GM08714 (cell line): ENCODE measurements at regions not wholly inside any gene's neighbourhood (a gene's known extent, or its start where the extent isn't known, plus 50 kb on each side); places are given as distances from the start of the nearest gene placed in this dataset.

Source experiments
- H3K4me3 ChIP-seq: fragments of 200-500 bp; sonication (Bioruptor generic); 2 replicates; pipeline ENCODE4 v1.5.1; 2014; ENCODE audit warnings: mild to moderate bottlenecking, low read length, inconsistent platforms
- ZNF274 ChIP-seq: IDR thresholded peaks from 2 replicates; pipeline ENCODE4 v1.6.1; 2012; ENCODE audit warnings: mild to moderate bottlenecking, low read depth, low read length

DNA sequence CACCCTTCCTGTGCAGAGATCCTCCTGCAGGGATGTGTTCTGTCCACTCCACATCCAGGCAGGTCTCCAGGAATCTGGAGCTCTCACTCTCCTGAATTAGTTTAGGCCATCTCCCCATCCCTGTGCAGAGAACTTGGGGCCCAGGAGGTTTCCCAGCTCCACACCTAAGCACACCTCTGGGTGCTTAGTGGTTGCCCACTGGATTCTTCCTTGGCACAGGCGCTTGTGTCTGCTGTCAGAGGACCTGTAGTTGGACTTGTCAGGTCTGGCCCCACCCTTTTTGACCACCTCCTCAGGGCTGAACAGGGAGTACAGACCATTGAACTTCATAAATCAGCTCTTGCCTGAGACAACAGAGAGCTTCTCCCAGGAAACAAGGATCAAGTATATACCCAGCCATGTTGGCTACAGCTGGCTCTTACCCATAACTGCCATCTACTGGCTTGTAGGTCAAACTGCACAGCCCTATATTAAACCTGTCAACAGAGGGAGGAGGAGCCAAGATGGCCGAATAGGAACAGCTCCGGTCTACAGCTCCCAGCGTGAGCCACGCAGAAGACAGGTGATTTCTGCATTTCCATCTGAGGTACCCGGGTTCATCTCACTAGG is 275.5 kb downstream of the PPARGC1A start:
- no peak overlapping the region for H3K4me3 ChIP-seq
- no peak for TF ChIP-seq ZNF274

DNA sequence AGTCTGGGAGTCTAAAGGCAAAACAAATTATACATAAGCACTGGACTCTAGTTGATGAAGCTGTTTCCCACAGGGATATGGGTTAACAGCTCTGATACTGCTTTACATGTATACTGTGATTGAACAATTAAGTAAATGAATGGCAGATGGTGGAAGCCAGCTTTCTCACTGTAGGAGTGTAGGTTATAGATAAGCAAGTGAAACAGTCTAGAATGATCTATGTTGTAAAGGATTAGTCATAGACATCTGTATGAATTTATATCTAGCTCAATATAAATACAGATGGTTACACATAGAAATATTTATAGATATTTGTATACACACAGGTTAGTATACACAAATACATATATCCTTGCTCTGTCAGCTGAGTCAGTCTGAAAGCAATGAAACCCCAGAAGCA is 276.1 kb downstream of the PPARGC1A start:
- no peak overlapping the region for H3K4me3 ChIP-seq
- no peak for TF ChIP-seq ZNF274

DNA sequence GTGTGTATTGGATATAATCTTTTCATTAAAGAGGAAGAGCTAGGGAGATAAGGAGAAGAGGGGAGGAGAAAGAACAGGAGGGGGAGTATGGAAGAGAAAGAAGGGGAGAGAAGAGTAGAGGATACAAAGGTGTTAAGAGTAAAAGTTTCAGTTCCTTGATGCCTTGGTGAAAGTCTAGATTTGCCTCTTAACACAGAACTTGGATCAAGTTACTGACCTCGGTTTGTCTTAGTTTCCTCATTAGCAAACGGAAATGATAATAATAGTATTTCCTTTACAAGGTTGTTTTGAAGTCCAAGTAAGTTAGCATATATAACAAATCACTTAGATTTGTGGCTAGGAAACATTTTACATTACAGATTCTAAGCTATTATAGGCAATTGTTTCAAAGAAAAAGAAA is 287.1 kb downstream of the PPARGC1A start:
- no peak for TF ChIP-seq ZNF274
- no peak overlapping the region for H3K4me3 ChIP-seq

DNA sequence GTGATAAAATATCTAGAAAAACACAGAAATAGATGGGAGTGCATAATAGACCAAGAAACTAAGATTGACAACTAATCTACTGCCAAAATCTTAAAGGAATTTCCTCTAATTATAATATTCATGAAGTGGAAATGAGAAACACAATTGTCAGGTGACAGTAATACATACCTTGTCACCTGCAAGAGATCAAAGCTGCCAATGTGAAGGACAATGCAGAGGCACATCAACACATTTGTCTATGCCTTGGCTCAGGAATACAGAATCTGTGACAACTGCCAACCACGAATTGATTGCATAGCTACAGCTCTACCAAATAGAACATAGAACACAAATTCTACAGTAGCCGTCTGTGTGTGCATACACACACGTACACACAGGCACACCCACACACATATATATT is 295.7 kb downstream of the PPARGC1A start:
- H3K4me3 ChIP-seq, result no peak overlapping the region
- no peak for TF ChIP-seq ZNF274

DNA sequence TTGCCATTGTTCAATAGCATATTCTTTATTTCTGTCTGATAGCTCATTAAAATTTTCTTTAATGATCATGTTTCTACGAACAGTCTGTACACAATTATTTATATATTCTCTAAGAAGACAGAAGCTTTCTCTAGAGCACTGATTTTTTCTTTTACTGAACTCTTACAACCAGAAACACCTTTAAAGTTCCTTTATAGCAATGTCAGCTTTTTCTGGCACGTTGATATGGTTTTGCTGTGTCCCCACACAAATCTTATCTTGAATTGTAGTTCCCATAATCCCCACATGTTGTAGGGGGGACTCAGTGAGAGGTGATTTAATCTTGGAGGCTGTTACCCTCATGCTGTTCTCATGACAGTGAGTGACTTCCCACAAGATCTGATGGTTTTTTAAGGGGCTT is 299.4 kb downstream of the PPARGC1A start:
- no peak overlapping the region for H3K4me3 ChIP-seq
- no peak for TF ChIP-seq ZNF274

DNA sequence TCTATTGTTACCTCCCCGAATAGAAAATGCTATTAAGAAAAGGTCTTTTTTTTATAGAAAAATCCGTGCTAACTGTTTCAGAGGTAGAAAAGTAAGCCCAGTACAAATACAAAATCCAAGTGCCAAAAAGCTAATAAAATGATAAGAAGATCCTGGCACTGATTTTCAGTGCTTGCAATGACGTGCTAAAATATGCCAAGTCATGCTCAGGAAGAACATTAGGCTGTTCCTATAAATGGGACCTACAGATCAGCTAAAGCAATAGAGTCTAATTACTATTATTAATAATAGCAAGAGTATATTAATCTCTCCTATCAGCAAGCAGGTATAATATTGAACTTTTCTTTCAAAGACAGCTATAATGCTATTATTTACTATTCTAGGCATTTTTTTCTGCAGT is 305.8 kb downstream of the PPARGC1A start:
- no peak overlapping the region for H3K4me3 ChIP-seq
- no peak for TF ChIP-seq ZNF274

DNA sequence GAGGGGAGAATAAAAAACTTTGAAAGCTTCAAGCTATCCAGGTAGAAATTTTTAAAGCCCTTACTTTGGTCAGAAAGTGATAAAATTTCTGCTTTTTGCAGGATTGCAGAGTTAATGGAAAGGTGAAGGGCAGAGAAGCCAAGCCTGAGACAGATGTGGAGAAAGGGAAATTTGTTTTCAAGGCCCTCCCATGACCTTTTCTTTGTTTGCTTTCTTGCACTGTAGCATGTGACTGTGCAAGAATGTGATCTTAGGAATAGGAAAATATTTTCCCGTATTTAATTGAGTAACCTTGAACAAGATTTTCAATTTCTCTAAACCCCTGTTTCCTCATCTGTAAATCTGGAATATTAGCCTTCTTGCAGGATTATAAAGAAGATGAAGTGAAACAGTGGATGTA is 307.2 kb downstream of the PPARGC1A start:
- no peak for TF ChIP-seq ZNF274
- H3K4me3 ChIP-seq, result no peak overlapping the region

DNA sequence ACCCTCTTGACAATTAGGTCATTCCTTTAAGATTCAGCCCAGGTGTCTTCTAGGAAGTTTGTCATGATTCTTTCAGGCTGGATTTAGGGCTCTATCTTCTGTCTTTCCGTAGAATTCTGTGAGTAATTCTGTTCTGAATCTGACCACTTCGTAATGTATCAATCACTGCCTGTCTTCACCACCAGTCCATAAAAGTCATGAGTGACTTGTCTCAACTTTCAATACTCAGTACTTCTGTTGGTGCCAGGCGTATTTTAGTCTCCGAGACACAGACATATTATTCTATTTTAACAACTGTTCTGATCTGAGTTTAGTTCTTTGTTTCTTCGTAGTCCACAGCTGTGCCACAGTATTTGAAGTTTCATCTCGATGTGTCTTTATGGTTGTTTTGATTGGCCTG is 310.7 kb downstream of the PPARGC1A start:
- no peak for TF ChIP-seq ZNF274

DNA sequence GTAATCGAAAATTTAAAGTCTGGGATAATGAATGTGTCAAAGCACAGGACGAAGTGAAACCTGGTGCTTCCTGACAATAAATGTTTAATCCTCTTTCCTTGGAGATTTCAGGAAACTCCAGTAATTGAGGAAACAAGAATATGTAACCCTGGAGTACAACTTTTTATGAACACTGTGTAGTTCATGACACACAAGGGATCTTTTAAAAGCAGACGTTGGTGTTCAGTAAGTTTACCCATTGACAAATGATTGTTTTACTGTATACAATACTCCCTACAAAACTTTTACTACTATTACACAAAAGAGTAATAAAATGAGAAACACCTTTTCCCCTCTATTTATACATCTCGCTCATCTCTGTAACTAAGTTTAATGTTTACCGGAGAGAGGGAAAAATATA is 312.4 kb downstream of the PPARGC1A start:
- no peak for TF ChIP-seq ZNF274
- no peak overlapping the region for H3K4me3 ChIP-seq

More for the DNA sequence above, 310.7 kb downstream of the PPARGC1A start:
- H3K4me3 ChIP-seq, result no peak overlapping the region

DNA sequence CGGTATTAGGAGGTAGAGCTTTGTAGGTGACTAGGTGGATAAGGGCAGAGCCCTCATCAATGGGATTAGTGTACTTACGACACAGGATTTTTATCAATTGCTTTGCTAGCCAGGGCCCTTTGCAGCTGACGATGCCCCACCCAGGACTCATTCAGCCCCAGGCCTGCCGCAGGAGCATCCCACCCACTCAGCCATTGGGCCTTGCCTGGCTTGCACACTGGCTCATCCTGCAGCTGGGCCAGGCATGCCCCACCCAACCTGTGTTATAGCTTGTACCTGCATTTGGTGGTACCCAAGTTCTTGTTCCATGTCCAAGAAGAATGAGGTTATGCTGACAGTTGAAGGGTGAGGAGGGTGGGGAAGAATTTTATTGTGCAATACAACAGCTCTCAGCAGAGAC is 317.5 kb downstream of the PPARGC1A start:
- no peak overlapping the region for H3K4me3 ChIP-seq
- no peak for TF ChIP-seq ZNF274

DNA sequence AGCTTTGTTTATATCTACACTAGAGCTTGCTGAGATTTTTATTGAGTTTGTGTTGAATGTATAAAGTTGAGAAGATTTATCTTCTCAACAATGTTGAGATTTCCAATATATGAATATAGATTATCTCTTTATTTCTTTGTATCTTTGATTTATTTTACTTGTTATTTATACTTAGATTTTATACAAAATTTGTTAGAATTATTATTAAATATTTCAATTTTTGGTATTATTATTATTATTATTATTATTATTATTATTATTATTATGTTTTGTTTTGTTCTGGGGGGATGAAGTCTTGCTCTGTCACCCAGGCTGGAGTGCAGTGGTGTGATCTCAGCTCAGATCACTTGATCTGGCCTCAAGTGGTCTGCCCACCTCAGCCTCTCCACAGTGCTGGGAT is 322.5 kb downstream of the PPARGC1A start:
- no peak for TF ChIP-seq ZNF274

DNA sequence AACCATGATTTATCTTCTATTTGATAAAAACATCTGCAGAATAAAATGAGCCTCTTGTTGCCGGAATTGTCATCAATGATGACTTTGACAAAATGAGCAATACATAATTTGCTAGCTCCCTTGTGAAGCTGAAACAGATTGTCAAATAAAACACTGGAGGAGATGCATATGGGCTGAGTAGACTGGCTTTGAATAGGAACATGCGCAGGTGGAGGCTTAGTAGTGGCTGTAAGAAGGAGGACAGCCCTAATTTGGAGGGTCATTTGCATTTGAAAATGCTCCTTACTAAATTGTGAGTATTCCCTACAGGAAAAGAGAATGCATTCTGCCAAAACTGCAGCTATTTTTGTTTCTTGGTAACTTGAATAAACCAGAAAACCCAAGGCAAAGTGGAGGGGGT is 329.1 kb downstream of the PPARGC1A start:
- no peak overlapping the region for H3K4me3 ChIP-seq
- TF ChIP-seq ZNF274, result no peak

More for the DNA sequence above, 322.5 kb downstream of the PPARGC1A start:
- no peak overlapping the region for H3K4me3 ChIP-seq

DNA sequence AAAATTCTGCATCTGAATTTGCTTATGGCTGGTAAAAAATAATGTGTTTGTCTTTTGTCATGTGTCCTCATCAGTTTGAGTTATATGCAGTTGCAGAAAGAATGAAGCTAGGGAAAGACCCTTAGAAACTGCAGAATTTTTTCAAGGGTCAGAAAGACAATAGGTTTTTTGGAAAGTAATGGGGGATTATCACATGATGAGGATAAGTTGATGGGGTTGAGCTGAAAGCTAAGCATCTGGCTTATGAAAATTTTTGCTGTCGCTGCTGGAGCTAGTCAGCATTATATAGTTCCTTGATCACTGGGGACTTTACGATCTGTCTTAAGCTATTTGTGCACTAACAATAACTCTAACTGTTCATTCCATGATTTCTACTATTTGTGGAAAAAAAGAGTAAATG is 331.7 kb downstream of the PPARGC1A start:
- no peak for TF ChIP-seq ZNF274
- no peak overlapping the region for H3K4me3 ChIP-seq

DNA sequence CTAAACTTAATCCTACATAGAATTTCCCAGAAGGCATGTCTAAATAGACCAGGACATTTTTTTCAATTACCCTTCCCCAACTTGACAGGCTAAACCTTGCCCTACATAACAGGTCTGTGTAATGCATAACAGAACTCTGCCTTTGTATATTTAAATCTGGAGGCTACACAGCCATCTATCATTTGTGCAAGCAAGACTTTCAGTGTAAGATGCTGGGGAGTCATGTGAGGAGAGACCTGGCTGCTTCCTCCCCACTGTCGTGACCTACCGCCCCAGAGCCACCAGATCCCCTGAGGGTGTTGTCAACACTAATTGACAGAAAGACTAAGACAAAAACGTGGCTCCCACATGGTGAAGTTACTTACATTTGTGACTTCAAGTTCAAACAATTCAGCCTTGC is 342.2 kb downstream of the PPARGC1A start:
- H3K4me3 ChIP-seq, result no peak overlapping the region
- no peak for TF ChIP-seq ZNF274

DNA sequence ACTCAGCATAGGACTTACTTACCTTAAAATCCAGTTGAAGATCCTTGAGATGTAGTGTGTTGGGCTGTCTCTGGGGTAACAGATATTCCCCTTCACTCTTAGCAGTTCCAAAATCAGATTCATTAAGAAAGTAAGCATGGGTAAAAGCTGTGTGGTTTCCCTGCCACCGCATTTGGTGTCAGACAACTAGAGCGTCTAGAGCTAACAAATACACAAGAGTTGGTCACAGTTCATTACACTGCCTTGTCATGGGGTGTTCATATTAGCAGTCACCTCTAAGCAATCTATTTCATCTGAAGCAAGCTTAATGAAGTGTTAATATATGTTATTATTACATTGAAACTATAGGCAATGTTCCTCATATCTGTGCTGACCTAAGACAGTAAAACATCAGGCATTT is 342.8 kb downstream of the PPARGC1A start:
- no peak for TF ChIP-seq ZNF274

DNA sequence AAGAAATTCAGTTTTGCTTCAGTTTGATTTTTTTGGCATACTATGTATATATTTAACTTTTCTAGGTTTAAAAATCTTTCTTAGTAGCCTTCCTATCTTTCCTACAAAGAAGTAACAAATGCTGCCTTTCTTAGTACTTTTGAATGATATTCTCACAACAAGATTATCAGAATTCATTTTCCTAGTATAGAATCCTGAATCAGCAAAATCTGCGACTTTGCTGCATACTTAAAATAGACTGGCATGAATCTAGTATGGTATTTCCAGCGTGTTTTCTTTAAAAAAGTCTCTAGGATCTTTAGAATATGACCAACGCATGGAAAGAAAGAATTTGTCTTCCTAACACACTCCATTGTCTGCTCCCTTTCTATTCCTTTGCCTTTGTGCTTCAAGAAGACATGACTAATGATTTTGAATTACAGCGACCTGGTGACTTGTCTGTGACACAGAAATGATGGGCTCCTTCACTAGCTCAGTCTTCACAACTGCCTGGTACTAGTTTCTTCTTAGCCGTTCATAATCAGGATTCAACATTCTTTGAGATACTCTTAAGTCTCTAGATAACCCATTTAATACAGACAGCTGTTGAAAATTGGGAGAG is 349.8 kb downstream of the PPARGC1A start:
- H3K4me3 ChIP-seq, result no peak overlapping the region
- TF ChIP-seq ZNF274, result no peak

More for the DNA sequence above, 342.8 kb downstream of the PPARGC1A start:
- no peak overlapping the region for H3K4me3 ChIP-seq

DNA sequence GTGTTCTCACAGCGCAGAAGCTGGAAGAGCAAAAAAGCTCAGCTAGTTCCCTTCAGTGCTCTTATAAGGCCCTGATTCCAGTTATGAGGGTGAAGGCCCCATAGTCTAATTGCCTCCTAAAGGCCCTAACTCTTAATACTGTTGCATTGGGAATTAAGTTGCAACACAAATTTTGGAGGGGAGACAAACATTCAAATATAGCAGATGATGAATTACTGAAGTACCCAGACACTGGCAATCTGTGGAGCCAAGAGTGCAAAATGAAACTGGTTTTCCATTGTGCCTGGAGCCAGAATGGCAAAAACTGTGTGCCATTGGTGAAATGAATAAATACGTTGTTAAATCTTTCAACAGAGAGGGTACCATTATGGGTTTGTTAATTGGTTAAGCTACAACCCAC is 356.0 kb downstream of the PPARGC1A start:
- H3K4me3 ChIP-seq, result no peak overlapping the region
- no peak for TF ChIP-seq ZNF274
